Spleen (tissue), 7 donors: ENCODE measurements at regions not wholly inside any gene's neighbourhood (a gene's known extent, or its start where the extent isn't known, plus 50 kb on each side); places are given as distances from the start of the nearest gene placed in this dataset.

ENCODE experiments used
- CTCF ChIP-seq, 11 experiments: fragments of 200-600 bp in 7 of 11; fragments of 450-650 bp in 4 of 11; sonication (generic) in 4 of 11; IDR thresholded peaks in 8 of 11; conservative IDR thresholded peaks in 3 of 11; 1 replicate in 7 of 11; 2 replicates in 4 of 11; pipeline versions ENCODE4 v1.4.0 to v1.8.0; 2016 to 2021; ENCODE audit warnings: antibody characterized with exemption in 11 of 11, inconsistent platforms in 4 of 11, mild to moderate bottlenecking in 1 of 11
- POLR2A ChIP-seq, 3 donors: fragments of 450-650 bp; IDR thresholded peaks; one replicate each; pipeline ENCODE4 v1.5.1; 2017; ENCODE audit warnings: antibody characterized with exemption in 3 of 3, mild to moderate bottlenecking in 1 of 3
- POLR2AphosphoS5 ChIP-seq, 3 donors: sonication (generic); formaldehyde crosslinking; IDR thresholded peaks; one replicate each; pipeline ENCODE4 v1.5.1; 2017; ENCODE audit warnings: antibody characterized with exemption in 3 of 3
- donor health status: DM: no; HTN: no; CAD: no; lungs with moderate emphysema.
- donor health status: DM: no; HTN: no; CAD: no.
- donor health status: DM: no; HTN: no; CAD: no.

- TF ChIP-seq CTCF (IDR thresholded peaks at IDR 0.05 in 8 of 11, conservative IDR thresholded peaks at IDR 0.05 in 3 of 11) (no peak), POLR2A (IDR thresholded peaks at IDR 0.05) (no peak), POLR2AphosphoS5 (IDR thresholded peaks at IDR 0.05) (no peak)
Observed at GRCh38 chr6:51396583-51396982, 577.9 kb downstream of the TFAP2B start.
